IMR-90 (cell line): ENCODE measurements at regions not wholly inside any gene's neighbourhood (a gene's known extent, or its start where the extent isn't known, plus 50 kb on each side); places are given as distances from the start of the nearest gene placed in this dataset.

Source experiments
- ATAC-seq: fragments of 200-7000 bp; cut with Tn5 transposase; 2 replicates; pipeline ENCODE4 v1.9.1; 2020; ENCODE audit warnings: low read depth, mild to moderate bottlenecking, moderate library complexity
- BruUV-seq: library from RNA; stranded (reverse); fragments of 400-500 nt; replicated peaks from 2 replicates; lab custom pipeline; 2021; lab: Mats Ljungman, UMichigan
- CTCF ChIA-PET: fragments of 300-600 bp; formaldehyde crosslinking; extraction: SDS; loops from one replicate; lab custom pipeline; 2021; ENCODE audit warnings: antibody characterized with exemption; lab: Yijun Ruan, JAX
- POLR2A ChIA-PET: fragments of 300-600 bp; sonication (Branson Sonifier 250); formaldehyde crosslinking; loops from one replicate; lab custom pipeline; 2022; ENCODE audit warnings: antibody characterized with exemption; ENCODE audit not compliant: unreplicated experiment; lab: Charles Lee
- DNase-seq: peaks from one replicate; pipeline ENCODE4 v3.0.0; 2013
- H2AFZ ChIP-seq: replicated peaks from 2 replicates; pipeline ENCODE3; 2013; ENCODE audit warnings: low read length, mild to moderate bottlenecking; ENCODE audit not compliant: poor library complexity
- H2AK5ac ChIP-seq: 2 replicates; pipeline ENCODE4 v1.6.1; 2013; ENCODE audit warnings: low read depth, low read length, inconsistent platforms
- H2AK9ac ChIP-seq: replicated peaks from 2 replicates; pipeline ENCODE3; 2013; ENCODE audit warnings: mild to moderate bottlenecking, low read depth, low read length, moderate library complexity; ENCODE audit not compliant: poor library complexity
- H2BK120ac ChIP-seq: 2 replicates; pipeline ENCODE4 v1.6.1; 2013; ENCODE audit warnings: low read depth, low read length, inconsistent platforms
- H2BK15ac ChIP-seq: 3 replicates; pipeline ENCODE4 v1.6.1; 2013; ENCODE audit warnings: low read depth, low read length, inconsistent platforms
- H2BK20ac ChIP-seq: 2 replicates; pipeline ENCODE4 v1.6.1; 2013; ENCODE audit warnings: low read depth, mild to moderate bottlenecking, inconsistent platforms, low read length, moderate library complexity
- H2BK5ac ChIP-seq: 2 replicates; pipeline ENCODE4 v1.6.1; 2013; ENCODE audit warnings: mild to moderate bottlenecking, low read depth, low read length, inconsistent platforms; ENCODE audit not compliant: poor library complexity, severe bottlenecking
- H3K14ac ChIP-seq: replicated peaks from 2 replicates; pipeline ENCODE4 v1.6.1; 2013; ENCODE audit warnings: low read depth, low read length, inconsistent platforms
- H3K18ac ChIP-seq: 2 replicates; pipeline ENCODE4 v1.6.1; 2013; ENCODE audit warnings: low read depth, low read length, control low read depth
- H3K23ac ChIP-seq: 2 replicates; pipeline ENCODE4 v1.6.1; 2013; ENCODE audit warnings: low read depth, low read length, inconsistent platforms
- H3K27ac ChIP-seq: 2 replicates; pipeline ENCODE4 v1.5.1; 2013; ENCODE audit warnings: mild to moderate bottlenecking, control low read depth, low read length; ENCODE audit not compliant: insufficient read depth
- H3K27me3 ChIP-seq: 2 replicates; pipeline ENCODE4 v1.6.1; 2013; ENCODE audit warnings: low read length; ENCODE audit not compliant: control insufficient read depth, insufficient read depth
- H3K36me3 ChIP-seq: 2 replicates; pipeline ENCODE4 v1.6.1; 2013; ENCODE audit warnings: low read length, mixed read lengths; ENCODE audit not compliant: control insufficient read depth, insufficient read depth
- H3K4ac ChIP-seq: 2 replicates; pipeline ENCODE4 v1.6.1; 2013; ENCODE audit warnings: low read depth, low read length, inconsistent platforms
- H3K4me1 ChIP-seq: 2 replicates; pipeline ENCODE4 v1.6.1; 2013; ENCODE audit warnings: low read length, mixed read lengths; ENCODE audit not compliant: control insufficient read depth, insufficient read depth
- H3K4me2 ChIP-seq: 2 replicates; pipeline ENCODE4 v1.6.1; 2013; ENCODE audit warnings: low read depth, mild to moderate bottlenecking, control low read depth, low read length, moderate library complexity
- H3K4me3 ChIP-seq: 2 replicates; pipeline ENCODE4 v1.5.1; 2013; ENCODE audit warnings: low read depth, mild to moderate bottlenecking, control low read depth, low read length, moderate library complexity; ENCODE audit not compliant: insufficient read depth
- H3K56ac ChIP-seq: 2 replicates; pipeline ENCODE4 v1.6.1; 2013; ENCODE audit warnings: low read length, inconsistent platforms; ENCODE audit not compliant: insufficient read depth; ENCODE audit errors: extremely low read depth
- H3K79me1 ChIP-seq, 2 experiments: 2 replicates each; pipeline ENCODE4 v1.6.1; 2013; ENCODE audit warnings: low read length in 2 of 2, inconsistent platforms in 1 of 2, low read depth in 1 of 2
- H3K9ac ChIP-seq: 2 replicates; pipeline ENCODE4 v1.6.1; 2013; ENCODE audit warnings: low read depth, low read length, control low read depth
- H3K9me1 ChIP-seq: 2 replicates; pipeline ENCODE4 v1.6.1; 2013; ENCODE audit warnings: low read length, inconsistent platforms; ENCODE audit not compliant: insufficient read depth
- H3K9me3 ChIP-seq: 2 replicates; pipeline ENCODE4 v1.6.1; 2013; ENCODE audit warnings: low read length; ENCODE audit not compliant: control insufficient read depth, insufficient read depth
- H4K20me1 ChIP-seq: 2 replicates; pipeline ENCODE4 v1.6.1; 2013; ENCODE audit warnings: low read length, inconsistent platforms; ENCODE audit not compliant: insufficient read depth
- H4K5ac ChIP-seq: 2 replicates; pipeline ENCODE4 v1.6.1; 2013; ENCODE audit warnings: mild to moderate bottlenecking, low read depth, low read length, control low read depth
- H4K8ac ChIP-seq, 2 experiments: 2 replicates each; pipeline ENCODE4 v1.6.1; 2013; ENCODE audit warnings: low read depth in 2 of 2, low read length in 2 of 2, control low read depth in 1 of 2, inconsistent platforms in 1 of 2
- H4K91ac ChIP-seq: 2 replicates; pipeline ENCODE4 v1.6.1; 2013; ENCODE audit warnings: low read depth, low read length, inconsistent platforms; ENCODE audit not compliant: insufficient read depth
- BHLHE40 ChIP-seq: fragments of 150-350 bp; IDR thresholded peaks from 2 replicates; pipeline ENCODE4 v1.6.1; 2016; ENCODE audit warnings: mild to moderate bottlenecking, low read depth, low read length
- CEBPB ChIP-seq: IDR thresholded peaks from 2 replicates; pipeline ENCODE4 v1.6.1; 2012; ENCODE audit warnings: low read depth, low read length, improper control_type of control experiment
- CHD1 ChIP-seq: IDR thresholded peaks from 2 replicates; pipeline ENCODE4 v1.6.1; 2012; ENCODE audit warnings: low read depth, low read length, improper control_type of control experiment
- CTCF ChIP-seq: conservative IDR thresholded peaks from 2 replicates; pipeline ENCODE4 v1.5.1; 2012; ENCODE audit warnings: mild to moderate bottlenecking, low read depth, low read length, improper control_type of control experiment
- ELK1 ChIP-seq: fragments of 150-350 bp; IDR thresholded peaks from 2 replicates; pipeline ENCODE4 v1.6.1; 2016; ENCODE audit warnings: low read depth, mild to moderate bottlenecking, low read length, moderate library complexity, borderline replicate concordance
- FOS ChIP-seq: fragments of 150-350 bp; IDR thresholded peaks from 2 replicates; pipeline ENCODE4 v1.6.1; 2016; ENCODE audit warnings: low read depth, low read length
- MAFK ChIP-seq: IDR thresholded peaks from 2 replicates; pipeline ENCODE4 v1.6.1; 2012; ENCODE audit warnings: low read depth, low read length, improper control_type of control experiment
- MXI1 ChIP-seq: IDR thresholded peaks from 2 replicates; pipeline ENCODE4 v1.6.1; 2012; ENCODE audit warnings: low read depth, mild to moderate bottlenecking, low read length, moderate library complexity, borderline replicate concordance
- NFE2L2 ChIP-seq: fragments of 150-350 bp; IDR thresholded peaks from 2 replicates; pipeline ENCODE4 v1.6.1; 2016; ENCODE audit warnings: low read depth, mild to moderate bottlenecking, low read length
- POLR2A ChIP-seq: IDR thresholded peaks from 2 replicates; pipeline ENCODE4 v1.6.1; 2012; ENCODE audit warnings: mild to moderate bottlenecking, low read depth, low read length
- RAD21 ChIP-seq: IDR thresholded peaks from 2 replicates; pipeline ENCODE4 v1.6.1; 2012; ENCODE audit warnings: low read length, improper control_type of control experiment
- RCOR1 ChIP-seq: IDR thresholded peaks from 2 replicates; pipeline ENCODE4 v1.6.1; 2012; ENCODE audit warnings: mild to moderate bottlenecking, low read length, improper control_type of control experiment; ENCODE audit not compliant: insufficient replicate concordance
- RFX5 ChIP-seq: IDR thresholded peaks from 2 replicates; pipeline ENCODE4 v1.8.0; 2012; ENCODE audit warnings: low read depth, mild to moderate bottlenecking, low read length, moderate library complexity
- SMC3 ChIP-seq: fragments of 150-350 bp; IDR thresholded peaks from 2 replicates; pipeline ENCODE4 v1.6.1; 2016; ENCODE audit warnings: low read depth, mild to moderate bottlenecking, antibody characterized with exemption, low read length, moderate library complexity
- USF2 ChIP-seq: fragments of 150-350 bp; IDR thresholded peaks from 2 replicates; pipeline ENCODE4 v1.6.1; 2017; ENCODE audit warnings: mild to moderate bottlenecking, antibody characterized with exemption, low read length, low read depth
- WGBS, 2 experiments: methylation state at CpG; one replicate each; pipeline versions ENCODE4 v1.1.5 to v1.1.7; 2013; ENCODE audit warnings: missing lambda C conversion rate in 2 of 2; ENCODE audit not compliant: insufficient read length in 1 of 2; ENCODE audit errors: extremely low coverage in 2 of 2; 5-methylcytosine and 5-hydroxymethylcytosine counted together
- dilution Hi-C: fragments of 300-500 bp; cut with HindIII; formaldehyde crosslinking; loops from one replicate; pipeline ENCODE4 v1.14.3; 2018; ENCODE audit warnings: low sequenced_read_pairs; ENCODE audit not compliant: unreplicated experiment
- in situ Hi-C: fragments of 300-500 bp; cut with MboI; formaldehyde crosslinking; loops from 3 replicates; pipeline ENCODE4 v1.14.3; 2019; ENCODE audit warnings: low sequenced_read_pairs, inconsistent platforms, mixed read lengths
- intact Hi-C: fragments of 100-400 bp; cut with micrococcal nuclease; formaldehyde crosslinking; loops from 2 replicates; pipeline ENCODE4 v1.10.0; 2022

- no peak for TF ChIP-seq CEBPB
- no peak for TF ChIP-seq RCOR1
- no peak for TF ChIP-seq CHD1
- TF ChIP-seq ELK1 = no peak
- no peak for TF ChIP-seq RAD21
- TF ChIP-seq MXI1 = no peak
- TF ChIP-seq SMC3 = no peak
- TF ChIP-seq POLR2A = no peak
- TF ChIP-seq BHLHE40 = no peak
- no peak for TF ChIP-seq FOS
- no peak for TF ChIP-seq USF2
- no peak for TF ChIP-seq MAFK
- TF ChIP-seq RFX5 = no peak
- TF ChIP-seq CTCF = no peak
- no peak for TF ChIP-seq NFE2L2
- WGBS, 2 experiments = 86% methylated on average over 4 of the region's 7 CpGs; no CpG with 5 or more reads in 1 of the 2 experiments
- Histone ChIP-seq H3K36me3 (no peaks in the 10 kb centered on the region), H2BK120ac (no peak overlapping the region), H2BK15ac (no peak overlapping the region), H3K18ac (no peak overlapping the region), H3K27ac (no peak overlapping the region), H2AFZ (no peak overlapping the region), H3K9ac (no peak overlapping the region), H2AK9ac (no peak overlapping the region), H4K5ac (no peak overlapping the region), H4K8ac (no peak overlapping the region), H4K91ac (no peak overlapping the region), H3K9me1 (peaks cover 12% of the 10 kb centered on the region; the same call in 1 of the 2 replicates), H3K9me3 (no peaks in the 10 kb centered on the region), H3K4me1 (peaks cover 13% of the 10 kb centered on the region), H3K23ac (no peak overlapping the region), H3K4me2 (no peak overlapping the region), H3K4me3 (no peak overlapping the region), H2BK20ac (no peak overlapping the region), H3K56ac (no peak overlapping the region), H2AK5ac (no peak overlapping the region), H4K20me1 (no peaks in the 10 kb centered on the region; the same call in 1 of the 2 replicates), H3K14ac (no peak overlapping the region), H3K79me1 (no peaks in the 10 kb centered on the region), H2BK5ac (no peak overlapping the region), H3K27me3 (peaks cover 18% of the 10 kb centered on the region), H3K4ac (no peak overlapping the region)
- intact Hi-C loops (no loop called here), dilution Hi-C loops (no loop called here), in situ Hi-C loops (loop anchor here (25.0 kb wide), 1 partner anchor 957 kb away; no protein-coding TSS in a partner anchor)
- no TSS peak for BruUV-seq
- DNase-seq (no peak), ATAC-seq (no peak)
- ChIA-PET POLR2A (no interaction called here), CTCF (interaction anchor here (1.2 kb wide), 1 partner anchor 33 kb away, joined by 3 read pairs; no protein-coding TSS in a partner anchor)
These were observed 326.8 kb downstream of the DYSF start for GRCh38 chr2:71780162-71780561.
